Prostate gland (tissue), 2 donors: ENCODE measurements at regions not wholly inside any gene's neighbourhood (a gene's known extent, or its start where the extent isn't known, plus 50 kb on each side); places are given as distances from the start of the nearest gene placed in this dataset.

Experiments
- POLR2A ChIP-seq: fragments of 450-650 bp; IDR thresholded peaks from one replicate; pipeline ENCODE4 v1.6.1; 2016; ENCODE audit warnings: antibody characterized with exemption, mild to moderate bottlenecking
- POLR2AphosphoS5 ChIP-seq: sonication (generic); formaldehyde crosslinking; IDR thresholded peaks from one replicate; pipeline ENCODE4 v1.6.1; 2017; ENCODE audit warnings: antibody characterized with exemption
- TF ChIP-seq, protein P1 (sequence below), 4 experiments: fragments of 200-600 bp in 2 of 4; fragments of 450-650 bp in 2 of 4; sonication (generic) in 2 of 4; IDR thresholded peaks; 1 replicate in 3 of 4; 2 replicates in 1 of 4; pipeline ENCODE4 v1.5.1; 2016 to 2019; ENCODE audit warnings: antibody characterized with exemption in 4 of 4, mild to moderate bottlenecking in 2 of 4, moderate library complexity in 2 of 4

DNA sequence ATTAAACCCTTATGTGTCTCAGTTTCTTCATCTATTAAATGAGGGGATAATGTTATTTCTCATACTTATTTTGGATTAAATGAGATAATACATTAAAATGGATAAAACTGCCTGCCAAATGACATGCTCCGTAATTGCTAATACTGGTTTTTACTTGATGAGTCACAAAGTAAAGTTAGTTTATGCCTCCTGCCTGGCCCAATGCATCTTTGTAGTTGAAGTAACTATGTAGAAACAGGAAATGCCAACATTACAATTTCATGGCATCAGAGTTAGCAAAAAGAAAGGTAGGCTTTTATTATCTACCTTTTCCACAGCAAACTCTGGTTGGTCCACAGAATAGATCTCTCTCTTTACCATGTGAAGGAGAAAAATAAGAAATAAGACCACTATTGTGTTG lies 214.5 kb downstream of the TBX15 start:
- TF ChIP-seq, protein P1, sequence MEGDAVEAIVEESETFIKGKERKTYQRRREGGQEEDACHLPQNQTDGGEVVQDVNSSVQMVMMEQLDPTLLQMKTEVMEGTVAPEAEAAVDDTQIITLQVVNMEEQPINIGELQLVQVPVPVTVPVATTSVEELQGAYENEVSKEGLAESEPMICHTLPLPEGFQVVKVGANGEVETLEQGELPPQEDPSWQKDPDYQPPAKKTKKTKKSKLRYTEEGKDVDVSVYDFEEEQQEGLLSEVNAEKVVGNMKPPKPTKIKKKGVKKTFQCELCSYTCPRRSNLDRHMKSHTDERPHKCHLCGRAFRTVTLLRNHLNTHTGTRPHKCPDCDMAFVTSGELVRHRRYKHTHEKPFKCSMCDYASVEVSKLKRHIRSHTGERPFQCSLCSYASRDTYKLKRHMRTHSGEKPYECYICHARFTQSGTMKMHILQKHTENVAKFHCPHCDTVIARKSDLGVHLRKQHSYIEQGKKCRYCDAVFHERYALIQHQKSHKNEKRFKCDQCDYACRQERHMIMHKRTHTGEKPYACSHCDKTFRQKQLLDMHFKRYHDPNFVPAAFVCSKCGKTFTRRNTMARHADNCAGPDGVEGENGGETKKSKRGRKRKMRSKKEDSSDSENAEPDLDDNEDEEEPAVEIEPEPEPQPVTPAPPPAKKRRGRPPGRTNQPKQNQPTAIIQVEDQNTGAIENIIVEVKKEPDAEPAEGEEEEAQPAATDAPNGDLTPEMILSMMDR (IDR thresholded peaks at IDR 0.05): no peak
- TF ChIP-seq POLR2A (no peak), POLR2AphosphoS5 (no peak)
